Neuronal stem cell (in vitro differentiated cells): ENCODE measurements at regions not wholly inside any gene's neighbourhood (a gene's known extent, or its start where the extent isn't known, plus 50 kb on each side); places are given as distances from the start of the nearest gene placed in this dataset.
"Not testable (repeated sequence)": the region's sequence is repeated elsewhere in the genome, so short reads cannot be mapped to it uniquely, and the experiment has no call there.

ENCODE experiments used
- DNase-seq: peaks from one replicate; pipeline ENCODE4 v3.0.0-alpha.2; 2013; ENCODE audit warnings: low spot score
- H2AFZ ChIP-seq: one replicate; pipeline ENCODE4 v1.6.1; 2013; ENCODE audit warnings: mild to moderate bottlenecking, low read length, inconsistent platforms
- H2AK5ac ChIP-seq: 2 replicates; pipeline ENCODE4 v1.6.1; 2013; ENCODE audit warnings: low read depth, mild to moderate bottlenecking, inconsistent platforms, low read length, moderate library complexity, mixed read lengths
- H2BK120ac ChIP-seq: 2 replicates; pipeline ENCODE4 v1.6.1; 2013; ENCODE audit warnings: low read depth, mild to moderate bottlenecking, inconsistent platforms, low read length, moderate library complexity, mixed read lengths
- H2BK12ac ChIP-seq: one replicate; pipeline ENCODE4 v1.6.1; 2013; ENCODE audit warnings: low read length, inconsistent platforms
- H2BK15ac ChIP-seq: 2 replicates; pipeline ENCODE4 v1.6.1; 2013; ENCODE audit warnings: mild to moderate bottlenecking, low read length, inconsistent platforms, mixed read lengths
- H2BK5ac ChIP-seq: one replicate; pipeline ENCODE4 v1.6.1; 2013; ENCODE audit warnings: inconsistent platforms, mild to moderate bottlenecking, low read length, moderate library complexity
- H3K14ac ChIP-seq: one replicate; pipeline ENCODE4 v1.6.1; 2013; ENCODE audit warnings: low read length, inconsistent platforms
- H3K18ac ChIP-seq: 2 replicates; pipeline ENCODE4 v1.6.1; 2013; ENCODE audit warnings: low read length, inconsistent platforms
- H3K23ac ChIP-seq: 2 replicates; pipeline ENCODE4 v1.6.1; 2013; ENCODE audit warnings: low read depth, mild to moderate bottlenecking, mixed read lengths, low read length, inconsistent platforms; ENCODE audit not compliant: poor library complexity
- H3K27ac ChIP-seq: replicated peaks from 3 replicates; pipeline ENCODE4 v1.5.1; 2013; ENCODE audit warnings: low read length, inconsistent platforms
- H3K27me3 ChIP-seq, 3 experiments: 2 replicates each; pipeline ENCODE4 v1.6.1; 2013; ENCODE audit warnings: low read length in 3 of 3, mild to moderate bottlenecking in 2 of 3, inconsistent platforms in 1 of 3, low read depth in 1 of 3, mixed read lengths in 1 of 3, moderate library complexity in 1 of 3; ENCODE audit not compliant: control insufficient read depth in 3 of 3, insufficient read depth in 3 of 3
- H3K36me3 ChIP-seq, 2 donors: replicated peaks in 1 of 2; 2 replicates each; pipeline ENCODE4 v1.6.1; 2013; ENCODE audit warnings: low read length in 2 of 2; ENCODE audit not compliant: control insufficient read depth in 2 of 2, insufficient read depth in 2 of 2
- H3K4ac ChIP-seq: 2 replicates; pipeline ENCODE4 v1.6.1; 2013; ENCODE audit warnings: inconsistent platforms, mild to moderate bottlenecking, low read length, moderate library complexity
- H3K4me1 ChIP-seq, 2 donors: 1 replicate in 1 of 2; 2 replicates in 1 of 2; pipeline ENCODE4 v1.6.1; 2013; ENCODE audit warnings: low read length in 2 of 2, low read depth in 1 of 2; ENCODE audit not compliant: control insufficient read depth in 2 of 2, insufficient read depth in 1 of 2
- H3K4me2 ChIP-seq: one replicate; pipeline ENCODE4 v1.6.1; 2013; ENCODE audit warnings: mild to moderate bottlenecking, low read length, inconsistent platforms; ENCODE audit not compliant: insufficient read depth, poor library complexity, severe bottlenecking
- H3K4me3 ChIP-seq, 2 donors: 2 replicates each; pipeline ENCODE4 v1.5.1; 2013; ENCODE audit warnings: low read length in 2 of 2, mild to moderate bottlenecking in 2 of 2, inconsistent platforms in 1 of 2, moderate library complexity in 1 of 2
- H3K79me1 ChIP-seq: one replicate; pipeline ENCODE4 v1.6.1; 2013; ENCODE audit warnings: low read depth, mild to moderate bottlenecking, inconsistent platforms, low read length, moderate library complexity
- H3K9ac ChIP-seq: one replicate; pipeline ENCODE4 v1.6.1; 2013; ENCODE audit warnings: mild to moderate bottlenecking, low read depth, low read length, inconsistent platforms; ENCODE audit not compliant: poor library complexity
- H3K9me3 ChIP-seq, 2 donors: replicated peaks in 1 of 2; 2 replicates each; pipeline versions ENCODE3 to v1.6.1; 2013; ENCODE audit warnings: low read length in 2 of 2, mild to moderate bottlenecking in 2 of 2, inconsistent platforms in 1 of 2, low read depth in 1 of 2, mixed read lengths in 1 of 2, moderate library complexity in 1 of 2; ENCODE audit not compliant: control insufficient read depth in 2 of 2, insufficient read depth in 1 of 2
- H4K8ac ChIP-seq: one replicate; pipeline ENCODE4 v1.6.1; 2013; ENCODE audit warnings: low read depth, mild to moderate bottlenecking, inconsistent platforms, low read length, moderate library complexity
- H4K91ac ChIP-seq: one replicate; pipeline ENCODE4 v1.6.1; 2013; ENCODE audit warnings: low read length, low read depth, mild to moderate bottlenecking, inconsistent platforms; ENCODE audit not compliant: poor library complexity
- WGBS, 2 donors: extraction: QIAGEN DNeasy Blood & Tissue Kit; methylation state at CpG; one replicate each; pipeline ENCODE4 v1.1.7; 2013; ENCODE audit warnings: missing lambda C conversion rate in 2 of 2, mixed read lengths in 1 of 2; ENCODE audit not compliant: insufficient read length in 2 of 2, insufficient replicate concordance in 1 of 2; ENCODE audit errors: extremely low coverage in 2 of 2; 5-methylcytosine and 5-hydroxymethylcytosine counted together

- Histone ChIP-seq H3K27ac (peak overlapping the region; percentile 96), H3K4ac (no peak overlapping the region), H2BK5ac (no peak overlapping the region), H2BK120ac (no peak overlapping the region), H3K18ac (no peak overlapping the region), H3K9ac (no peak overlapping the region), H3K4me1 (peaks cover 0 to 3% of the 10 kb centered on the region in 2 donors), H3K14ac (no peak overlapping the region), H3K9me3 (no peaks in the 10 kb centered on the region), H3K23ac (no peak overlapping the region), H4K91ac (no peak overlapping the region), H3K4me3 (peak overlapping the region in 1 of 2 donors; percentile 34), H3K36me3 (no peaks in the 10 kb centered on the region), H2AFZ (peak overlapping the region; percentile 54), H3K27me3 (no peaks in the 10 kb centered on the region), H4K8ac (no peak overlapping the region), H2AK5ac (no peak overlapping the region), H2BK12ac (no peak overlapping the region), H3K4me2 (peak overlapping the region; percentile 25), H2BK15ac (no peak overlapping the region), H3K79me1 (no peaks in the 10 kb centered on the region)
- DNase-seq = no peak
- no CpG with 5 or more reads among the region's 6 CpGs for WGBS, 2 donors
Measured at GRCh38 chrX:54640103-54640690, 110.2 kb downstream of the GNL3L start.

DNA sequence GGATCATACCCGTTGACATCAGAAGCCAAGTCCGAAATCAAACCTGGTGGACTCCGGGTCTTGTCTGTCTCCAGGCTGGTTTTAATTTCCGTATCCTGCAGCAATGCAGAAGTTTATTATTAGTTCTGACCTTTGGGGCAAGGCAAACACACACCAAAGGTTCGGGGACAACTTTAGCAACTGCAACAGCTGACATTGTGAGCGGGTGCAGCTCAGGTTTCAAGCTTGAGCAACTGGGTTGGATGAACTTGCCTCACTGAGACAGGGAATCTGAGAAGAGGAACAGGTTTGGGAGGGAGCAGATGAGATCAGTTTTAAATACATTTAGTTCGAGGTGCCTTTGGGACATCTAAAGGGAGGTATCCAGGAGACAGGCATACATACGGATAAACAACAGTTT lies 110.7 kb downstream of the GNL3L start:
- Histone ChIP-seq H3K14ac (no peak overlapping the region), H4K8ac (no peak overlapping the region), H3K36me3 (no peaks in the 10 kb centered on the region), H3K23ac (no peak overlapping the region), H3K18ac (no peak overlapping the region), H3K4me3 (no peak overlapping the region), H2BK5ac (no peak overlapping the region), H3K4me1 (peaks cover 0 to 3% of the 10 kb centered on the region in 2 donors), H2BK15ac (no peak overlapping the region), H3K79me1 (no peaks in the 10 kb centered on the region), H3K9me3 (no peaks in the 10 kb centered on the region), H3K4me2 (no peak overlapping the region), H2AK5ac (no peak overlapping the region), H3K9ac (no peak overlapping the region), H3K27ac (no peak overlapping the region), H2AFZ (no peak overlapping the region), H2BK12ac (no peak overlapping the region), H2BK120ac (no peak overlapping the region), H4K91ac (no peak overlapping the region), H3K4ac (no peak overlapping the region), H3K27me3 (no peaks in the 10 kb centered on the region)
- WGBS, 2 donors = no CpG with 5 or more reads among the region's 8 CpGs
- no peak for DNase-seq

- Histone ChIP-seq H2AK5ac (no peak overlapping the region), H3K23ac (no peak overlapping the region), H3K4me2 (no peak overlapping the region), H3K4me1 (peaks cover 0 to 3% of the 10 kb centered on the region in 2 donors), H3K27me3 (no peaks in the 10 kb centered on the region), H2BK15ac (no peak overlapping the region), H2BK12ac (no peak overlapping the region), H2BK120ac (no peak overlapping the region), H3K27ac (no peak overlapping the region), H4K8ac (no peak overlapping the region), H3K9ac (no peak overlapping the region), H3K79me1 (no peaks in the 10 kb centered on the region), H3K36me3 (no peaks in the 10 kb centered on the region), H3K4ac (no peak overlapping the region), H3K18ac (no peak overlapping the region), H3K14ac (no peak overlapping the region), H2AFZ (no peak overlapping the region), H3K4me3 (no peak overlapping the region), H4K91ac (no peak overlapping the region), H2BK5ac (no peak overlapping the region), H3K9me3 (no peaks in the 10 kb centered on the region)
- DNase-seq = no peak
Measured at GRCh38 chrX:54641530-54641929, 111.5 kb downstream of the GNL3L start.

GRCh38 chrX:54647607-54648006 lies 117.6 kb downstream of the GNL3L start:
- H4K91ac ChIP-seq, H2BK5ac ChIP-seq, H3K9me3 ChIP-seq, H3K36me3 ChIP-seq, H3K4me2 ChIP-seq, H3K23ac ChIP-seq, H3K27me3 ChIP-seq, H3K79me1 ChIP-seq, H3K14ac ChIP-seq, H2BK12ac ChIP-seq, H2BK15ac ChIP-seq, H3K27ac ChIP-seq, H2BK120ac ChIP-seq, DNase-seq, H3K9ac ChIP-seq, H3K4ac ChIP-seq, H2AFZ ChIP-seq, H4K8ac ChIP-seq, H3K4me3 ChIP-seq, H3K18ac ChIP-seq, H2AK5ac ChIP-seq, H3K4me1 ChIP-seq: not testable (repeated sequence)
- WGBS, 2 donors = no CpG with 5 or more reads among the region's 4 CpGs
